HepG2 (cell line): ENCODE measurements at regions not wholly inside any gene's neighbourhood (a gene's known extent, or its start where the extent isn't known, plus 50 kb on each side); places are given as distances from the start of the nearest gene placed in this dataset.

Experiments used
- ATAC-seq: fragments of 200-7000 bp; cut with Tn5 transposase; 3 replicates; pipeline ENCODE4 v1.9.1; 2020; ENCODE audit warnings: mild to moderate bottlenecking, moderate library complexity
- BruUV-seq: library from RNA; stranded (reverse); fragments of 400-500 nt; replicated peaks from 2 replicates; lab custom pipeline; 2021; lab: Mats Ljungman, UMichigan
- CTCF ChIA-PET: fragments of 300-600 bp; formaldehyde crosslinking; extraction: SDS; loops from one replicate; lab custom pipeline; 2021; ENCODE audit warnings: low total read pairs, inconsistent platforms, low intra/inter-chr PET ratio; lab: Yijun Ruan, JAX
- POLR2A ChIA-PET: fragments of 350-600 bp; sonication (Branson Sonifier 250); formaldehyde crosslinking; loops from one replicate; lab custom pipeline; 2020; ENCODE audit warnings: antibody characterized with exemption, inconsistent platforms; lab: Yijun Ruan, JAX
- DNase-seq: peaks from one replicate; pipeline ENCODE4 v3.0.0-alpha.2; 2015; ENCODE audit warnings: low spot score
- FAIRE-seq: peaks from 3 replicates; lab custom pipeline; 2011; peaks lifted over from hg19 to GRCh38; lab: Jason Lieb, UNC
- H2AFZ ChIP-seq: one replicate; pipeline ENCODE4 v1.6.1; 2011; ENCODE audit warnings: low read length, inconsistent platforms
- H3K27ac ChIP-seq: fragments of 300-600 bp; 3 replicates; pipeline ENCODE4 v1.8.0; 2011; ENCODE audit warnings: mixed run types, mild to moderate bottlenecking, mixed read lengths, low read length, inconsistent platforms; ENCODE audit not compliant: insufficient read depth; ENCODE audit errors: extremely low read length
- H3K27me3 ChIP-seq, 2 experiments: fragments of 200-600 bp in 1 of 2; 2 replicates in 1 of 2; 3 replicates in 1 of 2; pipeline versions ENCODE4 v1.6.0 to v1.8.0; 2011; ENCODE audit warnings: low read length in 2 of 2, mild to moderate bottlenecking in 2 of 2, moderate library complexity in 2 of 2, inconsistent platforms in 1 of 2; ENCODE audit not compliant: insufficient read depth in 2 of 2, control insufficient read depth in 1 of 2
- H3K36me3 ChIP-seq, 2 experiments: fragments of 200-600 bp in 1 of 2; replicated peaks in 1 of 2; 2 replicates in 1 of 2; 3 replicates in 1 of 2; pipeline versions ENCODE4 v1.5.1 to v1.8.0; 2011; ENCODE audit warnings: low read length in 2 of 2, inconsistent platforms in 1 of 2; ENCODE audit not compliant: insufficient read depth in 2 of 2, control insufficient read depth in 1 of 2
- H3K4me1 ChIP-seq: 2 replicates; pipeline ENCODE4 v1.5.1; 2012; ENCODE audit warnings: low read length, inconsistent platforms; ENCODE audit not compliant: insufficient read depth
- H3K4me2 ChIP-seq: 2 replicates; pipeline ENCODE4 v1.6.0; 2011; ENCODE audit warnings: low read depth, low read length, inconsistent platforms
- H3K4me3 ChIP-seq, 3 experiments: fragments of 200-600 bp in 1 of 3; sonication (generic), shearing (Covaris generic) in 1 of 3; replicated peaks in 1 of 3; 2 replicates each; pipeline ENCODE4 v1.5.1; 2011 to 2016; ENCODE audit warnings: low read length in 3 of 3, inconsistent platforms in 2 of 3, low read depth in 2 of 3, mild to moderate bottlenecking in 2 of 3, control low read depth in 1 of 3, mixed read lengths in 1 of 3; ENCODE audit not compliant: insufficient read depth in 1 of 3
- H3K79me2 ChIP-seq: one replicate; pipeline ENCODE4 v1.6.1; 2011; ENCODE audit warnings: low read length, inconsistent platforms; ENCODE audit not compliant: insufficient read depth
- H3K9ac ChIP-seq: 2 replicates; pipeline ENCODE4 v1.6.0; 2011; ENCODE audit warnings: mild to moderate bottlenecking, low read depth, low read length, inconsistent platforms; ENCODE audit not compliant: insufficient read depth
- H3K9me3 ChIP-seq: 2 replicates; pipeline ENCODE4 v1.5.1; 2012; ENCODE audit warnings: mild to moderate bottlenecking, low read length
- H4K20me1 ChIP-seq: 2 replicates; pipeline ENCODE4 v1.6.0; 2011; ENCODE audit warnings: inconsistent platforms, mild to moderate bottlenecking, low read length, moderate library complexity; ENCODE audit not compliant: insufficient read depth
- EHMT2 ChIP-seq: fragments of 200-600 bp; sonication (generic); IDR thresholded peaks from 2 replicates; pipeline ENCODE4 v1.7.0; 2017; ENCODE audit warnings: antibody characterized with exemption, low read depth, low read length, borderline replicate concordance
- FOXK1 ChIP-seq: sonication (generic); formaldehyde crosslinking; IDR thresholded peaks from 2 replicates; pipeline ENCODE4 v1.4.0; 2020; ENCODE audit warnings: low read depth, missing genetic modification reagents, borderline replicate concordance
- KDM3A ChIP-seq: IDR thresholded peaks from 2 replicates; pipeline ENCODE4 v1.6.1; 2018; ENCODE audit warnings: low read depth, missing compliant biosample characterization
- ZNF20 ChIP-seq: sonication (generic); formaldehyde crosslinking; IDR thresholded peaks from 2 replicates; pipeline ENCODE4 v1.4.0; 2020; ENCODE audit warnings: mild to moderate bottlenecking, moderate library complexity, missing genetic modification reagents
- ZNF230 ChIP-seq: sonication (generic); formaldehyde crosslinking; IDR thresholded peaks from 2 replicates; pipeline ENCODE4 v1.4.0; 2020; ENCODE audit warnings: mild to moderate bottlenecking, missing genetic modification reagents
- ZNF337 ChIP-seq: sonication (generic); formaldehyde crosslinking; IDR thresholded peaks from 2 replicates; pipeline ENCODE4 v1.5.1; 2020; ENCODE audit warnings: missing genetic modification reagents, low read depth, mild to moderate bottlenecking, borderline replicate concordance
- ZNF567 ChIP-seq: sonication (generic); formaldehyde crosslinking; IDR thresholded peaks from 2 replicates; pipeline ENCODE4 v1.8.1; 2023; ENCODE audit warnings: mild to moderate bottlenecking, missing genetic modification reagents, borderline replicate concordance
- ZNF674 ChIP-seq: sonication (generic); formaldehyde crosslinking; IDR thresholded peaks from 2 replicates; pipeline ENCODE4 v1.5.0; 2020; ENCODE audit warnings: low read depth, mild to moderate bottlenecking, missing genetic modification reagents
- WGBS: methylation state at CpG from one replicate; pipeline ENCODE4 v1.1.6; 2017; ENCODE audit warnings: low lambda C conversion rate; 5-methylcytosine and 5-hydroxymethylcytosine counted together
- in situ Hi-C: cut with HindIII; loops from 2 replicates; pipeline ENCODE4 v1.10.0; 2017; ENCODE audit warnings: low pct_unique_long_range_greater_than_20kb; ENCODE audit not compliant: extremely low pct_ligation_motif_present
- intact Hi-C: fragments of 100-400 bp; cut with micrococcal nuclease; formaldehyde crosslinking; loops from one replicate; pipeline ENCODE4 v1.10.0; 2022; ENCODE audit not compliant: unreplicated experiment
- TF ChIP-seq, protein P1 (sequence below): sonication (generic); formaldehyde crosslinking; IDR thresholded peaks from 2 replicates; pipeline ENCODE4 v1.4.0; 2020; ENCODE audit warnings: mild to moderate bottlenecking, missing genetic modification reagents

DNA sequence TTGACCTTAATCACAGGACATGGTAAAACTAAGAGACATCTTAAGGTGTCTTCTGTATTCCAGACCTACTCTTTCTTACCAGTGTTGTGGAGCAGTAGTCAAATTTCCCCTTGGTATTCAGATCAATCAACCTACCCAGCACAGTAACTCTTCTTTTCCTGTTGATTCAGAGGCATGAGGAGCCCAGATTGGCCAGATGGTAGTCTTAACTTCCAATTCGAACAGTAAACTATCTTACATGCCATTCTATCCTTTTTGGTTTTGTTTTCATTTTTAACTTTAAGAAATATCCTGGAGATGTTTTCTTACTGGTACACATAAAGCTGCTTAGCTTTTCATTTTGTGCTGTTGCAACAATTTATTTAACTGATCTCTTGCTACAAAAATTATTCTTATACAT, 630.3 kb upstream of the PKDCC start:
- 2% methylated on average over 1 of the region's 1 CpG for WGBS

DNA sequence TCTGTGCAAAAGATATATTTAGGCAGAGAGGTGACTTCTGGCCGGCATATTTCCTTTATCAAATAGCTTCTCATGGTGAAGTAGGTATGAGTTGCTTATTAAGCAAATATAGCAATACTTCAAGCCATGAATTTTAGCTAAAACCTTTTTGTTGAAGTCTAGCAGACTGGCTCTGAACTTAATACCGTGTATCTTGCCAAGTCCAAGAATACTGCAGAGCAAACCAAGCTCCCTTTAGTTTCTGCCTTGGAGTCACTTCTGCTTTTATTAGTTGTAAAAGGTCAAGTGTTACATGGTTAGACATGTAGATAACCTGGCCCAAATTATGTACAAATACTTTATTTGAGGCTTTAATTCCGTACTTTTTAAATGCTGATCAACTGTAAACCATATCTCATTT, 627.6 kb upstream of the PKDCC start:
- ChIA-PET CTCF (no interaction called here), POLR2A (no interaction called here)
- no peak for DNase-seq
- ATAC-seq, result no peak
- Histone ChIP-seq H3K9me3 (no peaks in the 10 kb centered on the region), H3K4me2 (no peak overlapping the region), H2AFZ (no peak overlapping the region), H4K20me1 (no peaks in the 10 kb centered on the region), H3K4me3 (no peak overlapping the region), H3K9ac (no peak overlapping the region), H3K27me3 (no peaks in the 10 kb centered on the region), H3K36me3 (no peaks in the 10 kb centered on the region), H3K4me1 (no peaks in the 10 kb centered on the region), H3K27ac (no peak overlapping the region), H3K79me2 (no peaks in the 10 kb centered on the region)
- intact Hi-C loops, result no loop called here
- WGBS, result 3% methylated on average over 3 of the region's 3 CpGs
- BruUV-seq, result no TSS peak
- no peak for TF ChIP-seq ZNF337 (CRISPR knock-in tag)
- FAIRE-seq, result no peak
- in situ Hi-C loops, result loop anchor here (10.0 kb wide), 1 partner anchor 275 kb away; no protein-coding TSS in a partner anchor

More for the DNA sequence above, 630.3 kb upstream of the PKDCC start:
- CTCF ChIA-PET, result no interaction called here
- no peak for ATAC-seq
- Histone ChIP-seq H3K79me2 (no peaks in the 10 kb centered on the region), H3K27ac (no peak overlapping the region), H3K9ac (no peak overlapping the region), H3K9me3 (no peaks in the 10 kb centered on the region), H3K36me3 (no peaks in the 10 kb centered on the region), H4K20me1 (no peaks in the 10 kb centered on the region), H3K4me2 (no peak overlapping the region)
- no peak for TF ChIP-seq FOXK1 (CRISPR knock-in tag)
- TF ChIP-seq, protein P1, sequence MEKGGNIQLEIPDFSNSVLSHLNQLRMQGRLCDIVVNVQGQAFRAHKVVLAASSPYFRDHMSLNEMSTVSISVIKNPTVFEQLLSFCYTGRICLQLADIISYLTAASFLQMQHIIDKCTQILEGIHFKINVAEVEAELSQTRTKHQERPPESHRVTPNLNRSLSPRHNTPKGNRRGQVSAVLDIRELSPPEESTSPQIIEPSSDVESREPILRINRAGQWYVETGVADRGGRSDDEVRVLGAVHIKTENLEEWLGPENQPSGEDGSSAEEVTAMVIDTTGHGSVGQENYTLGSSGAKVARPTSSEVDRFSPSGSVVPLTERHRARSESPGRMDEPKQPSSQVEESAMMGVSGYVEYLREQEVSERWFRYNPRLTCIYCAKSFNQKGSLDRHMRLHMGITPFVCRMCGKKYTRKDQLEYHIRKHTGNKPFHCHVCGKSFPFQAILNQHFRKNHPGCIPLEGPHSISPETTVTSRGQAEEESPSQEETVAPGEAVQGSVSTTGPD, result no peak
- TF ChIP-seq EHMT2, result no peak
- TF ChIP-seq ZNF20 (CRISPR knock-in tag), result no peak
- no peak for TF ChIP-seq ZNF567
- no peak for TF ChIP-seq ZNF674 (CRISPR knock-in tag)
- TF ChIP-seq ZNF230 (CRISPR knock-in tag), result no peak
- no peak for TF ChIP-seq KDM3A (CRISPR knock-in tag)
- TF ChIP-seq, all 625 proteins: peak for 0
- H2AFZ ChIP-seq, result no peak overlapping the region
- FAIRE-seq (no peak), DNase-seq (no peak)
- no TSS peak for BruUV-seq
- in situ Hi-C loops (no loop called here), intact Hi-C loops (no loop called here)
- no peak overlapping the region for H3K4me3 ChIP-seq
- POLR2A ChIA-PET, result no interaction called here
- H3K4me1 ChIP-seq, result no peaks in the 10 kb centered on the region
- H3K27me3 ChIP-seq, result no peaks in the 10 kb centered on the region
